ENCODE measurements at regions not wholly inside any gene's neighbourhood (a gene's known extent, or its start where the extent isn't known, plus 50 kb on each side); places are given as distances from the start of the nearest gene placed in this dataset.

DNA sequence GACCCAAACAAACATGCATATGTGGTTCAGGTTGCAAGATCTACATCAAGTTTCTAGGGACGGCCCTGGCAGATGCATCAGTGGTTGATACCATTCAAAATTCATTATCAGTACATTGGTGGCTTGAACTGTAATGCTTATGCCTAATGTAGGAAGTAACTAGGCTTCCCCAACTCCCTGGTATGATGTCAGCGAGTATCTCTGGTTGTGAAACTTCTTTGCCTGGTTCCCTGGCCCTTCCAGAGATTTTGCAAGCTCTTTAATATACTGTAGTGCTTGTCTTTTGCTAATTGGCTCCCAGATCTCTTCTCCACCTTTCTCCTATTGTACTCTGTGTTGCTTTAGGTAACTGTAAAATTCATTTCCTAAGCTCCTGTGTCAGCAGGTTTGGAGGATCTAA lies 114.8 kb upstream of the RARB start:
- CTCF ChIA-PET, result no interaction called here
- intact Hi-C loops (cut with micrococcal nuclease; ENCODE audit: unreplicated experiment), result no loop called here
- no peak overlapping the region for H3K4me3 Mint-ChIP-seq (ENCODE audit: low read depth, unreplicated experiment)
- BruUV-seq (replicated peaks), result no TSS peak
- DNase-seq, result no peak
- no peak overlapping the region for H3K27ac Mint-ChIP-seq (ENCODE audit: unreplicated experiment)
- H3K9me3 Mint-ChIP-seq (ENCODE audit: low read depth, unreplicated experiment), result no peaks in the 10 kb centered on the region
- H3K36me3 Mint-ChIP-seq (ENCODE audit: insufficient read depth, unreplicated experiment), result no peaks in the 10 kb centered on the region
- TF ChIP-seq, protein P1, sequence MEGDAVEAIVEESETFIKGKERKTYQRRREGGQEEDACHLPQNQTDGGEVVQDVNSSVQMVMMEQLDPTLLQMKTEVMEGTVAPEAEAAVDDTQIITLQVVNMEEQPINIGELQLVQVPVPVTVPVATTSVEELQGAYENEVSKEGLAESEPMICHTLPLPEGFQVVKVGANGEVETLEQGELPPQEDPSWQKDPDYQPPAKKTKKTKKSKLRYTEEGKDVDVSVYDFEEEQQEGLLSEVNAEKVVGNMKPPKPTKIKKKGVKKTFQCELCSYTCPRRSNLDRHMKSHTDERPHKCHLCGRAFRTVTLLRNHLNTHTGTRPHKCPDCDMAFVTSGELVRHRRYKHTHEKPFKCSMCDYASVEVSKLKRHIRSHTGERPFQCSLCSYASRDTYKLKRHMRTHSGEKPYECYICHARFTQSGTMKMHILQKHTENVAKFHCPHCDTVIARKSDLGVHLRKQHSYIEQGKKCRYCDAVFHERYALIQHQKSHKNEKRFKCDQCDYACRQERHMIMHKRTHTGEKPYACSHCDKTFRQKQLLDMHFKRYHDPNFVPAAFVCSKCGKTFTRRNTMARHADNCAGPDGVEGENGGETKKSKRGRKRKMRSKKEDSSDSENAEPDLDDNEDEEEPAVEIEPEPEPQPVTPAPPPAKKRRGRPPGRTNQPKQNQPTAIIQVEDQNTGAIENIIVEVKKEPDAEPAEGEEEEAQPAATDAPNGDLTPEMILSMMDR (IDR thresholded peaks at IDR 0.05; ENCODE audit: unreplicated experiment), result no peak
- no peaks in the 10 kb centered on the region for H3K27me3 Mint-ChIP-seq (ENCODE audit: unreplicated experiment)
- H3K4me1 Mint-ChIP-seq (ENCODE audit: low read depth, unreplicated experiment), result no peaks in the 10 kb centered on the region

DNA sequence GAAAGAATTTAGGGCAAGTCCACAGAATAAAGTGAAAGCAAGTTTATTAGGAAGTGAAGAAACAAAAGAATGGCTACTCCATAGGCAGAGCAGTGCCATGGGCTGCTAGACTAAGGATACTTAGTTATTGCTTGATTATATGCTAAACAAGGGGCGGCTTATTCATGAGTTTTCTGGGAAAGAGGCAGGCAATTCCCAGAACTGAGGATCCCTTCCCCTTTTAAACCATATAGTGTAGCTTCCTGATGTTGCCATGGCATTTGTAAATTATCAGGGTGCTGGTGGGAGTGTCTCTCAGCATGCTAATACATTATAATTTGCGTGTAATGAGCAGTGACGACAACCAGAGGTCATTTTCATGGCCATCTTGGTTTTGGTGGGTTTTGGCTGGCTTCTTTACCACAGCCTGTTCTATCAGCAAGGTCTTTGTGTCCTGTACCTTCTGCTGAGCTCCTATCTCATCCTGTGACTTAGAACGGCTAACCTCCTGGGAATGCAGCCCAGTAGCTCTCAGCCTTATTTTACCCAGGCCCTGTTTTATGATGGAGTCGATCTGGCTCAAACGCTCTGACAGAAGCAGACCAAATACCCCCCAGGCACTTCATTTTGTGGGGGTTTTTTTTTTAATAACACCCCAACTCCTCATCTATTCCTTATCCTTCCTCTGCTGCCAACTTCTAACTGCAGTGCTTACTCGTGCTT lies 103.0 kb upstream of the RARB start:
- CTCF ChIA-PET, result interaction anchor here (1.0 kb wide), 1 partner anchor 97 kb away, joined by 3 read pairs; no protein-coding TSS in a partner anchor
- BruUV-seq (replicated peaks), result no TSS peak
- H3K4me1 Mint-ChIP-seq (ENCODE audit: low read depth, unreplicated experiment), result peaks cover 9% of the 10 kb centered on the region
- H3K4me3 Mint-ChIP-seq (ENCODE audit: low read depth, unreplicated experiment), result no peak overlapping the region
- TF ChIP-seq, protein P1 (IDR thresholded peaks at IDR 0.05; ENCODE audit: unreplicated experiment), result no peak
- intact Hi-C loops (cut with micrococcal nuclease; ENCODE audit: unreplicated experiment), result no loop called here
- H3K27me3 Mint-ChIP-seq (ENCODE audit: unreplicated experiment), result no peaks in the 10 kb centered on the region
- no peaks in the 10 kb centered on the region for H3K36me3 Mint-ChIP-seq (ENCODE audit: insufficient read depth, unreplicated experiment)
- no peak overlapping the region for H3K27ac Mint-ChIP-seq (ENCODE audit: unreplicated experiment)
- DNase-seq, result no peak
- H3K9me3 Mint-ChIP-seq (ENCODE audit: low read depth, unreplicated experiment), result peaks cover 4% of the 10 kb centered on the region

DNA sequence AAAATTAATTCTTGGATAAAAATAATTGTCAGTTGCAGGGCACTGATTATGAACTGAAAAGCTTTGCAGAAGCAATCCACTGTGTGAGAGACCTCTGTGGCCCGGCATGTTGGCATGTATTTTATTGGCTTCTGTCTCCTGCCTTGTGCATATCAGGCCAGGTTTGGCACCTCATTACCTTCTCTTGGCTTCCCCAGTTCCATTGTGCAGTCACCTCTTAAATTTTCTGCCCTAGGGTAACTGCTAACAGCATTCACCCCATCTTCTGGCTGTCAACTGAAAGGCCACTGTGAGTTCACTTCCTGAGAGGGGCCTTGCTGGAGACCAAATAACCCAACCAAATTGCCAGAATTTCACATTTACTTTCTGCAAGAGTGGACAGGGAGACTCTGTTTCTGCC lies 92.7 kb upstream of the RARB start:
- CTCF ChIA-PET, result no interaction called here
- Mint-ChIP-seq H3K9me3 (ENCODE audit: low read depth, unreplicated experiment) (peaks cover 4% of the 10 kb centered on the region), H3K4me1 (ENCODE audit: low read depth, unreplicated experiment) (no peaks in the 10 kb centered on the region)

DNA sequence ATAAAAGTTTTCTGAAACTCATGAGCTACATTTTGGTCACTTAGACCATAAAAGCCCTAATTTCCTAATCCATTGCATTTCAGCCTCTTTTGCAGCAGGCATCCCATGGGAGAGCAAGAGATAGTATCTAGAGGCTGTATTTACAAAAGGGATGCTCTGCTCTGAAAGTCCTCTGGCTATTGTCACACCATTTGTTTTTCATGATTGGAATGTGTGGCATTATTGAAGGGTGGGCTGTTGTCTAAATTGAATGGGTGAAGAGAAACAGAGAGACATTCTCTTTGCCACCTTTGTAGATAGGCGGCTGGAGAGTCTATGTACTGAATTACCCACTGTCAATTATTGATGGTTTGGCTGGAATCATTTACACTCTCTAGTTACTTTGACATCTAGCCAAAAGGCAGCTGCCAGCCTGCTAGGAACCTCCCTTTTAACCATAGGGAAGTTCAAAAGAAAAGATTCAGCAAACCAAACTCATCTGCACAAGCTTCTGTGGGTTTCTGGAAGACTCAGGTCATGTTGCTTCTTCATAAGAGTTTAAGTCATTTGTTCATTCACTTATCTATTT lies 89.8 kb upstream of the RARB start:
- no TSS peak for BruUV-seq (replicated peaks)
- no peak overlapping the region for H3K27ac Mint-ChIP-seq (ENCODE audit: unreplicated experiment)
- H3K4me1 Mint-ChIP-seq (ENCODE audit: low read depth, unreplicated experiment), result peaks cover 8% of the 10 kb centered on the region
- intact Hi-C loops (cut with micrococcal nuclease; ENCODE audit: unreplicated experiment), result no loop called here
- no peaks in the 10 kb centered on the region for H3K27me3 Mint-ChIP-seq (ENCODE audit: unreplicated experiment)
- CTCF ChIA-PET, result interaction anchor here (0.7 kb wide), 1 partner anchor 37 kb away, joined by 3 read pairs; no protein-coding TSS in a partner anchor
- no peak for DNase-seq
- no peak overlapping the region for H3K4me3 Mint-ChIP-seq (ENCODE audit: low read depth, unreplicated experiment)
- no peaks in the 10 kb centered on the region for H3K9me3 Mint-ChIP-seq (ENCODE audit: low read depth, unreplicated experiment)
- TF ChIP-seq, protein P1 (IDR thresholded peaks at IDR 0.05; ENCODE audit: unreplicated experiment), result no peak
- no peaks in the 10 kb centered on the region for H3K36me3 Mint-ChIP-seq (ENCODE audit: insufficient read depth, unreplicated experiment)

More for the DNA sequence above, 92.7 kb upstream of the RARB start:
- BruUV-seq (replicated peaks), result no TSS peak
- TF ChIP-seq, protein P1 (IDR thresholded peaks at IDR 0.05; ENCODE audit: unreplicated experiment), result no peak
- Mint-ChIP-seq H3K27me3 (ENCODE audit: unreplicated experiment) (no peaks in the 10 kb centered on the region), H3K27ac (ENCODE audit: unreplicated experiment) (no peak overlapping the region), H3K36me3 (ENCODE audit: insufficient read depth, unreplicated experiment) (no peaks in the 10 kb centered on the region), H3K4me3 (ENCODE audit: low read depth, unreplicated experiment) (no peak overlapping the region)
- no peak for DNase-seq
- intact Hi-C loops (cut with micrococcal nuclease; ENCODE audit: unreplicated experiment), result no loop called here

Measured in Calu3 (cell line).